AG08396 (cell line): ENCODE measurements at regions not wholly inside any gene's neighbourhood (a gene's known extent, or its start where the extent isn't known, plus 50 kb on each side); places are given as distances from the start of the nearest gene placed in this dataset.
"Not testable (repeated sequence)": the region's sequence is repeated elsewhere in the genome, so short reads cannot be mapped to it uniquely, and the experiment has no call there.

Source experiments
- DNase-seq: peaks from one replicate; pipeline ENCODE4 v3.0.0; 2012; ENCODE audit warnings: low spot score, mixed read lengths

DNA sequence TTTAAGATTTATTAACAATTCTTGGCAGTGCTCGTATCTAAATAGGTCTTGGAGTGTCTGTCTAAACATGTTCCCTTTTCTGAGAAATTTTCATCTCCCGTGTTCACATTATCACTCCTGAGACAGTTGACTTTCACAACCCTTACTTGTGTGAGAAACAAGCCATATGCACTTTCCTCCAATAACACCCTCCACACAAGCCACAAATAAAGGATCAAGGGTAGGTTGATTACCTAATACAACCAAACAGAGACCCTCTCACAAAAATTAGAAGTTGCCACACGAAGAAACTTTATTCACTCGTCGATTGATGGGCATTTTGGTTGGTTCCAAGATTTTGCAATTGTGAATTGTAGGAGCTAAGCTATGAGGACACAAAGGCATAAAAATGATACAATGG, 763.9 kb downstream of the TRAM1L1 start:
- no peak for DNase-seq

- no peak for DNase-seq
Measured at GRCh38 chr4:116320859-116321258, 764.5 kb downstream of the TRAM1L1 start.

DNA sequence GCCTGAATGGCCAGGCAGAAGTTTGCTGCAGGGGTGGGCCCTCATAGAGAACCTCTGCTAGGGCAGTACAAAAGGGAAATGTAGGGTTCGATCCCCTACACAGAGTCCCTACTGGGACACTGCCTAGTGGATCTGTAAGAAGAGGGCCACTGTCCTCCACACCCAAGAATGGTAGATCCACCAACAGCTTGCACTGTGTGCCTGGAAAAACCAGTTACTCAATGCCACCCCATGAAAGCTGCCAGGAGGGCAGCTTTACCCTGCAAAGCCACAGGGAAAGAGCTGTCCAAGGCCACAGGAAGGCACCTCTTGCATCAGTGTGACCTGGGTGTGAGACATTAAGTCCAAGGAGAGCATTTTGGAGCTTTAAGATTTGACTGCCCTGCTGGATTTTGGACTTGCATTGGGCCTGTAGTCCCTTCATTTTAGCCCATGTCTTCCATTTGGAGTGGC, 781.6 kb downstream of the TRAM1L1 start:
- DNase-seq, result no peak

DNA sequence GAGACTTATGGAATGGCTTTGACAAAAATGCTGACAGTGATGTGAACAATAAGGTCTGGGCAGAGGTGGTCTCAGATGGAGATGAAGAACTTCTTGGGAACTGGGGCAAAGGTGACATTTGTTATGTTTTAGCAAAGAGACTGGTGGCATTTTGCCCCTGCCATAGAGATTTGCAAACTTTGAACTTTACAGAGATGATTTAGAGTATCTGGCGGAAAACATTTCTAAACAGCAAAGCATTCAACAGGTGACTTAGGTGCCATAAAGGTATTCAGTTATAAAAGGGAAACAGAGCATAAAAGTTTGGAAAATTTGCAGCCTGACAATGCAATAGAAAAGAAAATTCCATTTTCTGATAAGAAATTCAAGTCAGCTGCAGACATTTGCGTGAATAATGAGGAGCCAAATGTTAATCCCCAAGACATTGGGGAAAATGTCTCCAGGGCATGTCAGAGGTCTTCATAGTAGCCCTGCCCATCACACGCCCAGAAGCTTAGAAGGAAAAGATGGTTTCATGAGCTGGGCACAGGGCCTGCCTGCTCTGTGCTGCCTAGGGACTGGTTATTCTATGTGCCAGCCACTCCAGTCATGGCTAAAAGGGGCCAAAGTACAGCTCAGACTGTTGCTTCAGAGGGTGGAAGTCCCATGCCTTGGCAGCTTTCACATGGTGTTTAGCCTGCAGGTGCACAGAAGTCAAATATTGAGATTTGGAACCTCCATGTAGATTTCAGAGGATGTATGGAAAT, 782.2 kb downstream of the TRAM1L1 start:
- no peak for DNase-seq

DNA sequence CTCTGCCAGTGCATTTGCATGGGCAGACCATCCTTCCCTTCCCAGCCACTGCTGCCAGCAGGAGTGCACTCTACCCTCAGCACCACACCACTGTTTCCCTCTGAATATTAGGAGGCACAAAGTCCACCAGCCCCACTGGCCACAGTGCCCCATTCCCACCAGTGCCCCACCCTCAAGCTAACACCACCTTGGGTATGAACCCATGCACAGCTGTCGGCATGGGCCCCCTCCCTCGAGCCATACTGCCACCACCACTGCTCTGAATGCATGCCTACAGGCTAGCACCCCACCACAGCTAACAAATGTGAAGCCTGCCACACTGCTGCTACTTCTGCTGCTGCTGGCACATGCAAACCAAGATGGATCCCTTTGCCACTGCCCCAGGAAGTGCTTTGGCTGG, 810.4 kb downstream of the TRAM1L1 start:
- no peak for DNase-seq

DNA sequence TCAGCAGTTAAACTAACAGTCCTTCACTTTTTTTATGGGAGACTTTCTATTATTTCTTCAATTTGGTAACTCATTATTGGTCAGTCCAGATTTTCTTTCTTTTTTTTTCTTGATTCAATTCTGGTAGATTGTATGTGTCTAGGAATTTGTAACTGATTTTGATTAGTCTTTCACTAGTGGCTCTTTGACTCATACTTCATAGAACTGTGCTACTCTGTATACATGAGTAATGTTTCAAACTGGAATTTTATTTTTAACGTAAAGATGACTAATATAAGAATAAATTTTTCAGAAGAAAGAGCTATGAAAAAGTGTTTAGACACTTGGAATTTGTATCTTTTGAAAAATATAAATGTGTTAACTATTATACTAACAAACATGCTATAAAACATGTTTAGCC, 813.0 kb downstream of the TRAM1L1 start:
- DNase-seq, result no peak

DNA sequence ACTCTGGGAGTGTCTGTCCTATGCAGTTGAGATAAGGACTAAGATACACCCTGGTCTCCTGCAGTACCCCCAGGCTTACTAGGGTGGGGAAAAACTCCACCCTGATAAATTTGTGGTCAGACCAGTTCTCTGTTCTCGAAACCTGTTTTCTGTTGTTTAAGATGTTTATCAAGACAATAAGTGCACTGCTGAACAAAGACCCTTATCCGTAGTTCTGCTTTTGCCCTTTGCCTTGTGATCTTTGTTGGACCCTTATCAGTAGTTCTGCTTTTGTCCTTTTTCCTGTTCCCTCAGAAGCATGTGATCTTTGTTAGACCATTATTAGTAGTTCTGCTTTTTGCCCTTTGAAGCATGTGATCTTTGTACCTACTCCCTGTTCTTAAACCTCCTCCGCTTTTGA, 824.4 kb downstream of the TRAM1L1 start:
- DNase-seq, result not testable (repeated sequence)

DNA sequence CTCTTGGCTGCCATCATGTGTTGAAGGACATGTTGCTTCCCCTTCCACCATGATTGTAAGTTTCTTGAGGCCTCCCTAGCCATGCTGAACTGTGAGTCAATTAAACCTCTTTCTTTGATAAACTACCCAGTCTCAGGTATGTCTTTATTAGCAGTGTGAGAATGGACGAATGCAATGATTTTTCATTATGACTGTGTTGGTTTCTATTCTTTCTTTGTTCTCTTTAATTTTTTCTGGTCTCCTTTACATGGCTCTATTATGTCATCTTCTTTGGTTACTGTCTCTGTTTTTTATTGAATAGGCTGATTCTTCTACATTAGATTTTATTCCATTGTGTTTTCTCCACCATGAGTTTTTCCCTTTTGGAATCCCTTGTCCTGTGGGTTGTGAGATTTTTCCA, 840.6 kb downstream of the TRAM1L1 start:
- no peak for DNase-seq

DNA sequence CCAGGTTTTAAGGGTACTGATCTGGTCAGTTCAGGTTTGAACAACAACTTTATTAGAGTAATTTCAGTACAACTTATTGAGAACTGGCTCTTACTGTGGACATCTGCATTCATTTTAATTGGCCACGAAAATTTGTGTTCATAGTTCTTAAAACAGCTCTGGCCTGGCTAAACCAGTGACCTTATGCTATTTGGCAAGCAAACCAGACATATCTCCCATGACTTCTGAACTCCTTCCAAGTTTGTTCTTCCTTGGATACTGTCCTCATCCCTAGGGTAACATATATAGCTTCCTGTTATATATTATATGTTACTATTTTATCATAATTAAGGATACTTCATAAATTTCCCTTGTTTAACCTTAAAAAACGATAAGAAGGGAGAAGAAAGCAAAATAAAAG, 841.9 kb downstream of the TRAM1L1 start:
- no peak for DNase-seq

- no peak for DNase-seq
Measured at GRCh38 chr4:116233971-116234370, 851.4 kb downstream of the TRAM1L1 start.

DNA sequence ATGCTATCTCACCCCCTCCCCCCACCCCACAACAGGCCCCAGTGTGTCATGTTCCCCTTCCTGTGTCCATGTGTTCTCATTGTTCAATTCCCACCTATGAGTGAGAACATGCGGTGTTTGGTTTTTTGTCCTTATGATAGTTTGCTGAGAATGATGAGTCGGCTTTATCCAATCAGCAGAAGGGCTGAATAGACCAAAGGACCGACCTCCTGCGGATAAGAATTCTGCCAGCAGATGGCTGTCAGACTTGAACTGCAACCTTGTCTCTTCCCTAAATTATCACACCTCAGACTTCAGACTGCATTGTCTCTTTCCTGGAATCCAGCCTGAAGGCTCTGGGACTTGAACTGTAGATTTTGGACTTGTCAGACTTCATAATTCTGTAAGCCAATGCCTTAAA, 853.4 kb downstream of the TRAM1L1 start:
- not testable (repeated sequence) for DNase-seq

DNA sequence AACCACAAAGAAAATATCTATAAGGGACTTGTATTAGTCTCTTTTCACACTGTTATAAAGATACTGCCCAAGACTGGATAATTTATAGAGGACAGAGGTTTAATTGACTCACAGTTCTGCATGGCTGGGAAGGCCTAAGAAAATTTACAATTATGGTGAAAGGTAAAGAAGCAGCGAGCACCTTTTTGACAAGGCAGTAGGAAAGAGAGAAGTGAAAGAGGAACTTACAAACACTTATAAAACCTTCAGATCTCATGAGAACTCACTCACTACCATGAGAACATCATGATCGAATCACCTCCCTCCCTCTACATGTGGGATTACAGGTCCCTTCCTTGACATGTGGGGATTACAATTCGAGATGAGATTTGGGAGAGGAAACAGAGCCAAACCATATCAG, 856.0 kb downstream of the TRAM1L1 start:
- DNase-seq, result no peak

DNA sequence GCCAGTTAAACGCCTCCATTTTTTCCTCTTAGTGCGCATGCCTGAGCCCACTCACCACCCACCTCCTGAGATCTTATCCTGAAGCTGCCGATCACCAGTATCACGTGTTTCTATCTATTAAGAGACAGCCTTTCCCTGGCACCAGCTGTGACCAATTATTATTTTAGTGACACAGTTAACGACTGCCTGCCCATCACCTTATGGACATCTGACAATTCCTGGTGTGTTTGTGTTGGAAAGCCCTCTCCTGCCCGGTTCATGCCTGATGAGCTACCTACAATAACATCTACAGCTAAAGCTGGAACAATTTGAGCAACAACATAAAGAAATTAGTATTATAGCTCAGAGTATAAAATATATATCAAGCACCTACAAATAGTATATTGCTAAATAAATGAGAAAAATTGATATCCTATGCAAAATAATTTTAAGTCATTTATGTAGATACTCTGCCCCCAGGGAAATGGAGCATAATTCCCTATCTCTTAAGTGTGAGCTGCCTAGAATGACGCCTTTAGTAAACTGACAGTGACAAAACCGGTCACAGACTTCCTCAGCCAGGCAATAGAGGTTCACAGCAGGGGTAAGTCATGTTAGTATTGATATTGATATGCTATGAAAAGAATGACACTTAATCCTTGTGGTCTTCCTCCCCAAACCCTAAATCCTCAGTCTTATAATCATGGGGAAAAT, 862.2 kb downstream of the TRAM1L1 start:
- DNase-seq, result no peak

- no peak for DNase-seq
Measured at GRCh38 chr4:116217781-116218180, 867.6 kb downstream of the TRAM1L1 start.

GRCh38 chr4:116215622-116216021, 869.8 kb downstream of the TRAM1L1 start:
- DNase-seq, result no peak

DNA sequence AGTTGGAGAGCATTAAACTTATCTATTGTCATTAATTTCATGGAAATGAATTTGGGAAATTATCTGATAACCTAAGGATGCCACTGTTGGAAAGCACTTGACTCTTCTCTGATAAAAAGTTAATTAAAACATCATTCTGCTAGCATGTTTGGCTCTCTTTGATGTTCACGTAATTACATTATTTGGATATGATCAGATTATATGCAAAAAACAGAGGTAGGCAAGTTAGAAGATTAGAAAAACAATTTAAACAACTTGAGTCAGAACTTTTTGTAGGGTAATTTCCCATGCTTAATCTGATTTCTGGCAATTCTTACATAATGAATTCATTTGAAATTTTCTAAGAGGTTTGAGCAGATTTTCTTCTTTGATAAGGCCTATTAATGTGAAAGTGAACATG, 882.9 kb downstream of the TRAM1L1 start:
- no peak for DNase-seq

DNA sequence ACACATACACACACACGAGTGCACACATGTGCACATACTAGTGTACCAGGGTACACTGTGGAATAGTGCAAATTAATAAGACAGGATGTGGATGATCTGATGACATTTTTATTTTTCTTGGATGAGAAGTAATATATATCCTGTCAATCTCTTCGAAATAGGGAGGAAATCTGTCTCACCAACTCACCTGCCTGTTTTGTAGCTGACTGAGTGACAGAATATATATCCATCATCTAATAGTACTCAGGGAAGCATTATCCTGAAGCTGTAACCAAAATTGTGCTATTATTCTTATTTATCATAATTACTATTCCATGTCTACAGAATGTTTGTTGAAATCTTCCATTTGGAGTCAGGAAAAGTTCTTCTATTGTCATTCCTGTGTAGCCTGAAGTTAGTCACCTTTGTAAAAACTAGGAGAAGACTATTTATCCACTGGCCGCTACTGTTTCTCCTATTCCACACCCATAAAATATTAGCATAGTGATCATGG, 888.0 kb downstream of the TRAM1L1 start:
- no peak for DNase-seq

DNA sequence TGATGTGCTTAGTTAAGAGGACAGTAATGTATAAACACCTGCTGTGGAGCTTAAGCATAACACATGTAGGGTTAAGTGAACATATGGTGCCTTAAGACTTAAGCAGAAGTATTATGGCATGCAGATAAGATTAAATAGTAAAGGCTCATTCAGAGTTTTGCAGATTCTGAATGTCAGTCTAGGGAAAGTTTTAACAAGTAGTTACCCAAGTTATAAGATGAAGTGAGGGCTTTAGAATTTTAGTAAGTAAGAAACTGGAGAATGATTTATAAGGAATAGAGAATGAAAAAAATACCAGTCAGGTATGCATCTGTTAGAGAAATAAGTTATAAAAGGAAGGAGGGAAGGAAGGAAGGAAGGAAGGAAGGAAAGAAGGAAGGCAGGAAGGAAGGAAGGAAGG, 902.1 kb downstream of the TRAM1L1 start:
- DNase-seq, result no peak

DNA sequence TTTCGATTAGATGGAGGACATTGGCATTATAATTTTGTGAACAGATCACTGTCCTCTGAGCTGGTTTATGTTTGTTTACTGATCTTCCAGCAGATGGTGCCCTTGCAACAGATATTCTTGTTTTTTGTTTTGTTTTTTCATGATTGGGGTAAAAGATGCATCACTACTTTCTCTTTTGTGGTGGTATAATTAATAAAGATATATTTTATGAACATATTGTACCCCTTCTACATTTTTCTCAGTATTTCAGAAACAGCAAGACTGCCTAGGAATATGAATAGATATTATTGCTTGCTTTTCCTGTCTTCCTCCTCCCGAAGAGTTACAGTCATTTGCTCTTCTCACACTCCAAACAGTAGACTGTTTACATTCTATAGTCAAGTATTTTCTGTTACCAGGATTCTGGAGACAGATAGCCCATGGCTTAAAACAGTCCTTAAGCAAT, 905.2 kb downstream of the TRAM1L1 start:
- no peak for DNase-seq

GRCh38 chr4:116151371-116151770, 934.0 kb downstream of the TRAM1L1 start:
- not testable (repeated sequence) for DNase-seq

- DNase-seq, result no peak
Measured at GRCh38 chr4:116150152-116150551, 935.2 kb downstream of the TRAM1L1 start.

- DNase-seq, result no peak
Measured at GRCh38 chr4:116143198-116143597, 942.2 kb downstream of the TRAM1L1 start.

- no peak for DNase-seq
Measured at GRCh38 chr4:116132946-116133345, 952.4 kb downstream of the TRAM1L1 start.
